ENCODE measurements at regions not wholly inside any gene's neighbourhood (a gene's known extent, or its start where the extent isn't known, plus 50 kb on each side); places are given as distances from the start of the nearest gene placed in this dataset.
A peak's percentile ranks its signal among the peaks of the same experiment; 100 is the strongest.

- no peak overlapping the region for H3K9ac ChIP-seq (replicated peaks in 1 of 4; ENCODE audit: extremely low read depth in 1 of 4, low read depth in 3 of 4, low read length in 3 of 4)
- H3K4me2 ChIP-seq (ENCODE audit: insufficient read depth in 1 of 2, low read depth in 2 of 2, low read length in 2 of 2), result no peak overlapping the region
- peaks cover 0 to 2% of the 10 kb centered on the region in 2 experiments for H4K20me1 ChIP-seq (replicated peaks in 1 of 2; ENCODE audit: control insufficient read depth in 1 of 2, insufficient read depth in 2 of 2, low read length in 2 of 2)
- H3K79me1 ChIP-seq (ENCODE audit: low read depth, low read length), result no peaks in the 10 kb centered on the region; the same call in 1 of the 2 replicates
- no peaks in the 10 kb centered on the region for H3K36me3 ChIP-seq (ENCODE audit: control insufficient read depth in 2 of 4, insufficient read depth in 4 of 4, low read length in 3 of 4)
- DNase-seq (ENCODE audit: low read depth in 1 of 2, low spot score in 2 of 2) (peak in 1 of 2 experiments; percentile 29), FAIRE-seq (no peak)
- no peak overlapping the region for H2BK12ac ChIP-seq (ENCODE audit: low read depth, low read length)
- H3K27ac ChIP-seq (ENCODE audit: low read depth, low read length), result no peak overlapping the region
- H3K14ac ChIP-seq (ENCODE audit: insufficient read length), result no peak overlapping the region
- H3K23me2 ChIP-seq (ENCODE audit: low read depth, low read length), result no peaks in the 10 kb centered on the region
- POLR2A ChIA-PET (ENCODE audit: partially characterized antibody), result no interaction called here
- H4K91ac ChIP-seq (replicated peaks; ENCODE audit: insufficient read length, low read length), result no peak overlapping the region
- no peak overlapping the region for H3K23ac ChIP-seq (ENCODE audit: insufficient read length)
- H4K8ac ChIP-seq (ENCODE audit: extremely low read depth, insufficient read depth, low read length), result no peak overlapping the region
- H2BK20ac ChIP-seq (ENCODE audit: low read length), result no peak overlapping the region
- H2AK5ac ChIP-seq (ENCODE audit: low read depth, low read length), result no peak overlapping the region
- peaks cover 0 to 6% (median 4%) of the 10 kb centered on the region in 4 experiments; a peak in 4 of 7 replicates for H3K4me1 ChIP-seq (replicated peaks in 1 of 4; ENCODE audit: control insufficient read depth in 3 of 4, insufficient read depth in 4 of 4, low read length in 3 of 4)
- CTCF ChIA-PET (ENCODE audit: partially characterized antibody), result interaction anchor here (0.6 to 8.2 kb wide), 16 partner anchors 8 to 865 kb away, joined by 3 to 73 read pairs (median 4); no protein-coding TSS in a partner anchor
- H3K4me3 ChIP-seq (ENCODE audit: extremely low read depth in 1 of 4, insufficient read depth in 2 of 4, low read depth in 3 of 4, low read length in 4 of 4), result no peak overlapping the region
- H3K27me3 ChIP-seq (replicated peaks in 1 of 4; ENCODE audit: control insufficient read depth in 3 of 4, extremely low read depth in 1 of 4, insufficient read depth in 3 of 4, low read length in 3 of 4), result no peaks in the 10 kb centered on the region
- H4K5ac ChIP-seq (ENCODE audit: insufficient read length, low read depth, low read length), result no peak overlapping the region
- H2BK120ac ChIP-seq (replicated peaks; ENCODE audit: low read depth, low read length), result no peak overlapping the region
- H2BK15ac ChIP-seq (ENCODE audit: low read length), result no peak overlapping the region
- no peak overlapping the region for H3K4ac ChIP-seq (replicated peaks; ENCODE audit: insufficient read length, low read depth, low read length)
- no peaks in the 10 kb centered on the region for H3K9me3 ChIP-seq (ENCODE audit: insufficient read depth in 2 of 2, low read depth in 1 of 2, low read length in 1 of 2)
- no peak overlapping the region for H2AFZ ChIP-seq (ENCODE audit: low read length)
- H3K56ac ChIP-seq (replicated peaks; ENCODE audit: insufficient read length, low read depth, low read length), result no peak overlapping the region
- H3K18ac ChIP-seq (ENCODE audit: extremely low read depth, low read length), result no peak overlapping the region
- H2BK5ac ChIP-seq (ENCODE audit: low read depth, low read length), result no peak overlapping the region
- no peaks in the 10 kb centered on the region for H3K79me2 ChIP-seq (ENCODE audit: control insufficient read depth in 1 of 2, insufficient read depth in 2 of 2, low read length in 2 of 2)
- no peak for TF ChIP-seq RXRA (IDR thresholded peaks at IDR 0.05; ENCODE audit: insufficient read depth, low read depth, low read length)
- TF ChIP-seq EZH2 (IDR thresholded peaks at IDR 0.05; ENCODE audit: low read depth, low read length, severe bottlenecking), result no peak
- no peak for TF ChIP-seq CHD1 (IDR thresholded peaks at IDR 0.05; ENCODE audit: low read depth, low read length)
- TF ChIP-seq KDM1A (IDR thresholded peaks at IDR 0.05; ENCODE audit: borderline replicate concordance, low read length), result no peak
- TF ChIP-seq CREB1 (IDR thresholded peaks at IDR 0.05), result no peak
- no peak for TF ChIP-seq RBBP5 (IDR thresholded peaks at IDR 0.05; ENCODE audit: borderline replicate concordance, low read depth, low read length)
- no peak for TF ChIP-seq EP300 (IDR thresholded peaks at IDR 0.05; ENCODE audit: borderline replicate concordance in 1 of 2, low read depth in 2 of 2, low read length in 2 of 2)
- TF ChIP-seq ATF3 (IDR thresholded peaks at IDR 0.05; ENCODE audit: insufficient read depth, low read depth, low read length), result no peak
- TF ChIP-seq ATF2 (IDR thresholded peaks at IDR 0.05; ENCODE audit: low read length), result no peak
- TF ChIP-seq SP1 (IDR thresholded peaks at IDR 0.05; ENCODE audit: low read depth, low read length), result no peak
- no peak for TF ChIP-seq PHF8 (conservative IDR thresholded peaks at IDR 0.05; ENCODE audit: low read depth, low read length)
- TF ChIP-seq HDAC2 (IDR thresholded peaks at IDR 0.05; ENCODE audit: borderline replicate concordance in 1 of 2, low read depth in 2 of 2, low read length in 2 of 2), result no peak
- TF ChIP-seq TAF1 (IDR thresholded peaks at IDR 0.05; ENCODE audit: low read depth, low read length), result no peak
These were observed 118.9 kb downstream of the SLC25A47 start for GRCh38 chr14:100442036-100442435.

Data from H1 (cell line).